ENCODE measurements at regions not wholly inside any gene's neighbourhood (a gene's known extent, or its start where the extent isn't known, plus 50 kb on each side); places are given as distances from the start of the nearest gene placed in this dataset.

GRCh38 chr3:46096336-46096735 lies 69.1 kb upstream of the XCR1 start:
- Histone ChIP-seq H3K36me3 (no peaks in the 10 kb centered on the region), H3K27ac (peak overlapping the region in 1 of 4 donors; percentile 70), H3K27me3 (peaks cover 0 to 5% (median 0%) of the 10 kb centered on the region in 4 donors), H3K9me3 (no peaks in the 10 kb centered on the region), H3K4me3 (no peak overlapping the region), H3K4me1 (peaks cover 7 to 22% (median 16%) of the 10 kb centered on the region in 3 donors)
- WGBS, 2 donors: 38 to 86% methylated on average over 1 to 4 of the region's 4 CpGs
- TF ChIP-seq POLR2A (IDR thresholded peaks at IDR 0.05): no peak
- TF ChIP-seq CTCF (IDR thresholded peaks at IDR 0.05): no peak
- DNase-seq: no peak
- intact Hi-C loops (cut with DNase I): no loop called here

DNA sequence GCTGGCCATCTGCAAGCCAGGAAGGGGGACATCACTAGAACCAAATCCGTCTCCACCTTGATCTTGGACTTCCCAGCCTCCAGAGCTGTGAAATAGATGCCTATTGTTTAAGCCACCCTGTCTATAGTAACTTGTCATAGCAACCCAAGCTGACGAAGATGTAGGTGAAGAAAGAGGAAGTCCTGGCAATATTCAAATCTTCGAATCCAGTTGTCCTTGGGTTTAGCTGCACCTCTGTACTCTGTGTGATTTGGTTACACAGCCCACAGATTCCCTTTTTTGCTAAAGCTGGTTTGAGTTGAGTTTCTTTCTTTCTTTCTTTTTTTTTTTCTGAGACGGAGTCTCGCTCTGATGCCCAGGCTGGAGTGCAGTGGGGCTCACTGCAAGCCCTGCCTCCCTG lies 68.0 kb upstream of the XCR1 start:
- no peak for DNase-seq
- H3K4me3 ChIP-seq: no peak overlapping the region
- intact Hi-C loops (cut with DNase I): no loop called here
- peaks cover 7 to 24% (median 16%) of the 10 kb centered on the region in 3 donors for H3K4me1 ChIP-seq
- no peaks in the 10 kb centered on the region for H3K9me3 ChIP-seq
- H3K36me3 ChIP-seq: no peaks in the 10 kb centered on the region
- 71 to 74% methylated on average over 5 of the region's 5 CpGs for WGBS, 2 donors
- TF ChIP-seq POLR2A (IDR thresholded peaks at IDR 0.05) (no peak), CTCF (IDR thresholded peaks at IDR 0.05) (no peak)
- peaks cover 0 to 11% (median 0%) of the 10 kb centered on the region in 4 donors for H3K27me3 ChIP-seq
- H3K27ac ChIP-seq: peak overlapping the region in 1 of 4 donors; percentile 70

DNA sequence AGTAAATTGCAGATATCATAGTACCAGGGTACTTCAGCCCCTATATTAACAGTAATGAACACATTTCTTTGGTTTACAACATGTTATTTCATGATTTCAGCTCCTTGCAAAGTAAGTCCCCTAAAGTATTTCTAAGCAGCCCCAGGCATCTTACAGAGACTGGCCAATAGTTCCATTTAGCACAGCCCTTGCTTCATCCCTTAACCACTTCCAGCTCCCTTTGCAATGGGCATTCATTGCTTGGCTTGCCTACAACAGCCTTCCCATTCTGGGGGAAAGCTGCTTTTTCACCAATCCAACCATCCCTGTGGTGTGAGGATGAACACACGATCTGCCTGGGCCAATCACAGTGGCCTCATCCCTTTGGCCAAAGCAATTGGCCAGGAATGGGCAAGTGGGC lies 67.2 kb upstream of the XCR1 start:
- Histone ChIP-seq H3K36me3 (no peaks in the 10 kb centered on the region), H3K9me3 (no peaks in the 10 kb centered on the region), H3K4me3 (no peak overlapping the region), H3K27me3 (peaks cover 0 to 11% (median 0%) of the 10 kb centered on the region in 4 donors), H3K4me1 (peaks cover 10 to 32% (median 19%) of the 10 kb centered on the region in 3 donors), H3K27ac (peak overlapping the region in 1 of 4 donors; percentile 66)
- TF ChIP-seq CTCF (IDR thresholded peaks at IDR 0.05): no peak
- no peak for TF ChIP-seq POLR2A (IDR thresholded peaks at IDR 0.05)
- WGBS, 2 donors: no CpG with 5 or more reads among the region's 1 CpG
- intact Hi-C loops (cut with DNase I): no loop called here
- no peak for DNase-seq

- Histone ChIP-seq H3K9me3 (no peaks in the 10 kb centered on the region), H3K4me3 (no peak overlapping the region), H3K36me3 (no peaks in the 10 kb centered on the region), H3K27me3 (peaks cover 0 to 11% (median 0%) of the 10 kb centered on the region in 4 donors), H3K27ac (peak overlapping the region in 1 of 4 donors; percentile 66), H3K4me1 (peaks cover 15 to 37% (median 21%) of the 10 kb centered on the region in 3 donors)
- TF ChIP-seq CTCF (IDR thresholded peaks at IDR 0.05) (no peak), POLR2A (IDR thresholded peaks at IDR 0.05) (no peak)
- WGBS, 2 donors: 93% methylated on average over 4 of the region's 4 CpGs
- intact Hi-C loops (cut with DNase I): no loop called here
- no peak for DNase-seq
Measured at GRCh38 chr3:46093966-46094365, 66.7 kb upstream of the XCR1 start.

- no peaks in the 10 kb centered on the region for H3K9me3 ChIP-seq
- peaks cover 15 to 36% (median 19%) of the 10 kb centered on the region in 3 donors for H3K4me1 ChIP-seq
- H3K27me3 ChIP-seq: peaks cover 0 to 12% (median 0%) of the 10 kb centered on the region in 4 donors
- intact Hi-C loops (cut with DNase I): no loop called here
- TF ChIP-seq POLR2A (IDR thresholded peaks at IDR 0.05): no peak
- no peak for TF ChIP-seq CTCF (IDR thresholded peaks at IDR 0.05)
- DNase-seq: no peak
- no peak overlapping the region for H3K4me3 ChIP-seq
- H3K36me3 ChIP-seq: no peaks in the 10 kb centered on the region
- 79 to 93% methylated on average over 2 of the region's 2 CpGs for WGBS, 2 donors
- no peak overlapping the region for H3K27ac ChIP-seq
Measured at GRCh38 chr3:46093327-46093942, 66.2 kb upstream of the XCR1 start.

Measured in esophagus squamous epithelium (tissue), 5 donors.